ENCODE measurements at regions not wholly inside any gene's neighbourhood (a gene's known extent, or its start where the extent isn't known, plus 50 kb on each side); places are given as distances from the start of the nearest gene placed in this dataset.

GRCh38 chr6:10259671-10260070, 155.2 kb downstream of the TFAP2A start:
- Histone ChIP-seq H3K4me1 (replicated peaks in 1 of 2) (no peaks in the 10 kb centered on the region), H3K9me3 (replicated peaks in 1 of 3) (peaks cover 0 to 8% (median 0%) of the 10 kb centered on the region in 3 donors), H3K27me3 (no peaks in the 10 kb centered on the region), H3K27ac (no peak overlapping the region), H3K4me3 (no peak overlapping the region), H3K36me3 (replicated peaks in 1 of 2) (no peaks in the 10 kb centered on the region)
- intact Hi-C loops (cut with DNase I) = no loop called here
- WGBS, 4 donors = 35 to 52% (median 47%) methylated on average over 3 of the region's 3 CpGs
- no peak for DNase-seq
- TF ChIP-seq CTCF (IDR thresholded peaks at IDR 0.05) = no peak
- no peak for TF ChIP-seq POLR2A (IDR thresholded peaks at IDR 0.05)

GRCh38 chr6:10258341-10258740, 156.5 kb downstream of the TFAP2A start:
- no peak for DNase-seq
- H3K27me3 ChIP-seq = no peaks in the 10 kb centered on the region
- 71 to 83% (median 75%) methylated on average over 1 of the region's 1 CpG for WGBS, 4 donors
- no peak for TF ChIP-seq CTCF (IDR thresholded peaks at IDR 0.05)
- TF ChIP-seq POLR2A (IDR thresholded peaks at IDR 0.05) = no peak
- no peaks in the 10 kb centered on the region for H3K36me3 ChIP-seq (replicated peaks in 1 of 2)
- intact Hi-C loops (cut with DNase I) = no loop called here
- no peaks in the 10 kb centered on the region for H3K4me1 ChIP-seq (replicated peaks in 1 of 2)
- no peak overlapping the region for H3K27ac ChIP-seq
- peaks cover 0 to 8% (median 0%) of the 10 kb centered on the region in 3 donors for H3K9me3 ChIP-seq (replicated peaks in 1 of 3)
- H3K4me3 ChIP-seq = no peak overlapping the region

- intact Hi-C loops (cut with DNase I) = no loop called here
- H3K27me3 ChIP-seq = no peaks in the 10 kb centered on the region
- no peak overlapping the region for H3K4me3 ChIP-seq
- no peaks in the 10 kb centered on the region for H3K36me3 ChIP-seq (replicated peaks in 1 of 2)
- TF ChIP-seq CTCF (IDR thresholded peaks at IDR 0.05) = peak in 5 of 6 experiments; percentile 10 to 38 (median 29)
- no peak for TF ChIP-seq POLR2A (IDR thresholded peaks at IDR 0.05)
- H3K27ac ChIP-seq = no peak overlapping the region
- H3K4me1 ChIP-seq (replicated peaks in 1 of 2) = no peaks in the 10 kb centered on the region
- WGBS, 4 donors = 85 to 92% (median 88%) methylated on average over 3 of the region's 3 CpGs
- DNase-seq = peak in 2 of 7 donors; percentile 9 to 22
- H3K9me3 ChIP-seq (replicated peaks in 1 of 3) = peaks cover 0 to 8% (median 0%) of the 10 kb centered on the region in 3 donors
Observed at GRCh38 chr6:10256113-10256690, 158.7 kb downstream of the TFAP2A start.

- H3K27me3 ChIP-seq = no peaks in the 10 kb centered on the region
- no peak for DNase-seq
- H3K4me1 ChIP-seq (replicated peaks in 1 of 2) = no peaks in the 10 kb centered on the region
- no peaks in the 10 kb centered on the region for H3K9me3 ChIP-seq (replicated peaks in 1 of 3)
- whole genome bisulfite sequencing, 4 donors = 75 to 83% (median 78%) methylated on average over 4 of the region's 4 CpGs
- TF ChIP-seq CTCF (IDR thresholded peaks at IDR 0.05) (no peak), POLR2A (IDR thresholded peaks at IDR 0.05) (no peak)
- H3K36me3 ChIP-seq (replicated peaks in 1 of 2) = no peaks in the 10 kb centered on the region
- intact Hi-C loops (cut with DNase I) = no loop called here
- H3K27ac ChIP-seq = no peak overlapping the region
- H3K4me3 ChIP-seq = no peak overlapping the region
Observed at GRCh38 chr6:10250655-10251220, 164.1 kb downstream of the TFAP2A start.
